RKO (cell line): ENCODE measurements at regions not wholly inside any gene's neighbourhood (a gene's known extent, or its start where the extent isn't known, plus 50 kb on each side); places are given as distances from the start of the nearest gene placed in this dataset.

Experiments used
- DNase-seq: peaks from one replicate; pipeline ENCODE4 v3.0.0-alpha.2; 2016; ENCODE audit warnings: low spot score

DNA sequence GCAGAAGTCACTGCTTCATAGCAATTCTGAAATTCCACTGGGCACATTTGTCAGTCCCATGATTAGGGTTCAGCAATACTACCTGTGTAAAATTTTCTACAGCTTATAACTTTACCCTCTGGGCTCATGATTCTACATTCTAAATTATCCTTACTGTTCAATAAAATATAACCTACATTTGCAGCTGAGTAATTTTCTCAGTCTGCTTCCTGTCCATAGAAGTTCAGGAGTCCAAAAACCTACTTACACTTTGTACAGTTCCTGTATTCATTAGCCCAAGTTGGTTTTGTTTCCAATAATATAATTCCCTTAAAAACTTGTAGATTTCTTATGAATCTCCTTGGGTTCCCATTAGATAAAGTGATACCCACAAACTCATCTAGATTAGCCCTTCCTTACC lies 295.3 kb downstream of the SP3 start:
- DNase-seq = no peak

- no peak for DNase-seq
Observed at GRCh38 chr2:173672573-173673340, 292.4 kb downstream of the SP3 start.

GRCh38 chr2:173673640-173674039 lies 291.5 kb downstream of the SP3 start:
- no peak for DNase-seq

GRCh38 chr2:173676647-173677046 lies 288.5 kb downstream of the SP3 start:
- DNase-seq = no peak

DNA sequence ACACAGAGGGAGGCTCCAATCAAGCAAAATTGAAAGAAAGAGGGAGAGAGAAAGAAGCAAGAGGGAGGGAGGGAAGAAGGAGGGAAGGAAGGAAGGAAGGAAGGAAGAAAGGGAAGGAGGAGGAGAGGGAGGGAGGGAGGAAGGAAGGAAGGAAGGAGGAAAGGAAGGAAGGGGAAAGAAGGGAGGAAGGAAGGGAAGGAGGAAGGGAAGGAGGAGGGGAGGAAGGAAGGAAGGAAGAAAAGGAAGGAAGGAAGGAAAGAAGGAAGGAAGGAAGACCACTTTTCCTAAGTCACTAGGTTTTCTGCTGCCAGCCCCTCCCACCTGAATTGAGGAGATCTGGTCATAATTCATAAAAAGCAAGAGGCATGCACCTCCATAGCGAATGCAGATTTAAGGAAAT lies 287.0 kb downstream of the SP3 start:
- no peak for DNase-seq

- DNase-seq = no peak
Observed at GRCh38 chr2:173680574-173680973, 284.6 kb downstream of the SP3 start.

DNA sequence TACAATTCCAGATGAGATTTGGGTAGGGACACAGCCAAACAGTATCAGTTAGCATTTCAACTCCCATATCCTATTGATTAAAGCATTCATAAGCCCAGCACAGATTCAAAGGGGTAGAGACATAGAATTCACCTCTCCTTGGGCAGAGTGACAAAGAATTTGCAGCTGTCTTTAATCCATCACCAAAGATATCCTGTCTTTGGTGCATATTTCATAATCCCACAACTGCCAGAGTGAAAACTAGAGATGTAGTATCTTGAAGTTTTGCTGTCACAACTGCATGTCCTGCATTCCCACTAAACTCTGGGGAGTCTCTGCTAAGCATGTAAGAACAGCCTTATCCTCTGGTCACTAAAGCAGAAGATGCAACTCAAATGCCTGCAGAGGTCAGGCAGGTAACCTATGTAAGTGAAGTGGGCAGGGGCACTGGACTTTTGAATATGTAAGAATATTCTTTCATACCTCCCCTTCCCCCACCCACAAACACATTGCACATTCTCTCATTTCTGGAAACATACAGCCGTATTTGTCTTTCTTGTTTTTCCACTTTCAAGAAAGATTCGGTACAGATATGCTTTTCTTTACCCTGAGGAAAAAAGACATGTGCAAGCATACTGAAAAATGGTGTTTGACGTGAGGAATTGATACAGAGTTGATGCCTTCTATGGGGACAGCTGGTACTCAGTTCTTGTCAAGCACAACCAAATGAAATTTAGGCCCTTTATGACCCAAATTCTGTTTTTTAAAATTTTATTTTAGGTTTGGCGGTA lies 283.1 kb downstream of the SP3 start:
- DNase-seq = no peak

GRCh38 chr2:173684896-173685459 lies 280.2 kb downstream of the SP3 start:
- no peak for DNase-seq

DNA sequence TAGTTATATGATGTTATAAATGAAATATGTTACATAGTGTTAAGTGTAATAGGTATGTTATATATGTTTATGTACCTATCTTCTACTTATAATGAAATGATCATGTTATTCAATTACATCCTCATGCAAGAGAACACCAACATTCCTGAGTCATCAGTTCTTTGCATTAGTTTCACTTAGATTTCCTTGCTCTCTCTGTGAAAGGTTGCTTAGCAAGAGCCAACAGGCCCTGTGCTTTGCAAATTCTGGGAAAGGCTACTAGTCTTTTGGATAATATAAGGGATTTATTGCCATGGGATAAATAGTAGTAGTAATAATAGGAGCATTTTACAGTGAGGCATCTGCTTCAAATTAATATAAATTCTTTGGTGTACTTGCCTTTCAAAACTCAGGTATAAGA lies 274.8 kb downstream of the SP3 start:
- no peak for DNase-seq

DNA sequence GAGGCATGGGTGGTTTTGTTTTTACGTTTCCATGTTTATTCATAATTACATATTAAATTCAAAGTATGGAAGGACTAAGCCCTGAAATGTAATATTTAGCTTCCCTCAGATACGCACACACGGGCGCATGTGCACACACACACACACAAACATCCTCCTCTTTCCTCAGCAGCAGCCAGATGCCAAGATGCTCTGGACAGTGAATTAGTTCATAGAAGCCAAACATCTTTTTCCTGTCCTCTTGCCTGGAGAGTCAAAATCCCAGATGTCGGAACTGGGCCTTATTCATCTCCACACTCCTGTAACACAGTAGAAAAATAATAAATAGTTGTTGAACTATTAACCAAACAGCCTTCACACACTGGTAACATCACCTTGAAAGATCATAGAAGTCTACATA lies 273.1 kb downstream of the SP3 start:
- no peak for DNase-seq

- no peak for DNase-seq
Observed at GRCh38 chr2:173693044-173693589, 272.1 kb downstream of the SP3 start.

DNA sequence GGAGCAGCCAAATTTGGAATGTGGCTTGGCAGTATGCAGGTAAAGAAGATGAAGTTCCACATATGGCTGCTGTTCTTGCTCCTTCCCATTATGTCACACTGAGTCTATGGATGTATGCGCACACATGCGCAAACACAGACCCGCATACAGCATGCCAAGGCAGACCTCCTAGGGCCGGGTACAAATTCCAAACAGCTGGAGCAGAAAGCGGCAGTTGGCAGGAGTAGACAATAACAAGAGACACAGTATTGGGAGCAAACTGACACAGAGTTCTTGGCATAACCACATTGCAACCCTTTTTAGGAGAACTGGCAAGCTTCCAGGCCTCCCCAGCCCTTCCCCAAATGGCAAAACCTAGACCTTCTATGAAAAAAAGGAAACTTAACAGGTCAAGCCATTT lies 268.9 kb downstream of the SP3 start:
- no peak for DNase-seq

DNA sequence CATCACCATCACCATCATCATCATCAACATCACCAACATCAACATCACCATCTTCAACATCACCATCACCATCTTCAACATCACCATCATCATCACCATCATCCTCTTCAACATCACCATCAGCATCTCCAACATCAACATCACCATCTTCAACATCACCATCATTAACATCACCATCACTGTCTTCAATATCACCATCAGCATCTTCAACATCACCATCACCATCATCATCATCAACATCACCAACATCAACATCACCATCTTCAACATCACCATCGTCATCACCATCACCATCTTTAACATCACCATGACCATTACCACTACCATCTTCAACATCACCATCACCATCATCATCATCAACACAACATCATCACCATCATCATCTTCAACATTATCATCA lies 267.2 kb downstream of the SP3 start:
- DNase-seq = no peak

- DNase-seq = no peak
Observed at GRCh38 chr2:173705656-173706055, 259.5 kb downstream of the SP3 start.

GRCh38 chr2:173706936-173707335 lies 258.2 kb downstream of the SP3 start:
- no peak for DNase-seq

DNA sequence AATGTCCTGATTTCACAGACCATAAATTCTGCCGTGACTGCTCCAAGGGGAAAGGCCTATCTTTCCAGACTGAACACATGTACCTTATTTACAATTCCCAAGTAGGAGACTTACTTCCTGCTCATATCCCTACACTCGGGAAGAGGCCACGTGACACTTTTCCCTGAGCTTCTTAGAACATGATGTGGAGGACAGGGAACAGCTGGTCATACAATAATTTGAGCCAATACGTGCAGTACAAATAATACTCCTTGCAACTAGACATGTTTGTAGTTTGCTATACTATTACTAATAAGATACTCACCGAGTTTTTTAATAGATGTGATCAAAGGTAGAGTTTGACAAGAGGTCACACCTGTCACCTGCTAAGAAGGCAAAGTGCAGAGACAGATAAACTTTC lies 256.4 kb downstream of the SP3 start:
- DNase-seq = no peak

DNA sequence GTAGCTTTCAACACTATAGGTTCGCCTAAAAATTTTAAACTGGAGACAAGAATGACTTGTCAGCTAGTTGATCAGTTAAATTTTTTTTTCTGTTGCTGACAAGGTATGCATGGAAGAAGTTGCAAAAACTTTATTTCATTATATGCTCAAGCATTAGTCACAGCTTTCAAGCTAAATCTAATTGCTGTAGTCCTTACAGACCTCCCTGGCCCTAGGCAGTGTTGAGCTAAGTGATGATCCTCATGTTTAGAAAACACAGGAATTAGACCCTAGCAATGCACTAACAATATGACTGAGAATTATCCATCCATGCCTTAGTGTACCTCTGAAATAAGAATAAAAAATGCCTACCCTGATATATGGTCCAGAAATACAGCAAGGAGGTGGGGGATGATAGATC lies 253.4 kb downstream of the SP3 start:
- no peak for DNase-seq

DNA sequence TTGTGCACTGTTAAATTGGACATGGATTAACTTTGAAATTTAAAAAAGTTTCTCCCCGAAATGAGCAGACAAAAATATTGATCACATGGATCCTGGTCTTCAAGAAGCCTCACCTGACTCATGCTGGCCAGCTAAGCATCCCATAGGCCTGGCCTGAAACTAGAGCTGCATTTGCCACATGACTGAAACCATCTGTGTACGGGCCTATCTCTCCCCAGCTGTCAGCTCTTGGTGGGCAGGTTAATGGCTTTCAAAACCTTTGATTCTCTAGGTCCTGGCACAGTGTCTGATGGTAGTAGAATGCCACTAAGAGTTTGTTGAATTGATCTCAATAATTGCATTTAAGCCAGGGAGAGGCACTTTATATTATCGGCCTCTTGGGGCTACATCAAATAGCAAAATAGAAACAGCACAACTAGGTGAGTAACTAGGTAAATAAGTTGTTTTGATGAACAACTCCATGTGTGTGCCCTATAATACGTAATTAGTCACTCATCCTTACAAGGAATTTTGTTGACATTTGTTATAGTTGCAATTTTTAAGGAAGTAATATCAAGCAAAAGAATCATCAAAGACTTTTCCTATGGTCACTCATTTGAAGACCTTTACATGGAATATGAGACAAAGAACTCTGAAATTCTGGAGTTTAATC lies 251.1 kb downstream of the SP3 start:
- no peak for DNase-seq

GRCh38 chr2:173715441-173715840 lies 249.7 kb downstream of the SP3 start:
- no peak for DNase-seq

- no peak for DNase-seq
Observed at GRCh38 chr2:173716458-173717052, 248.6 kb downstream of the SP3 start.

DNA sequence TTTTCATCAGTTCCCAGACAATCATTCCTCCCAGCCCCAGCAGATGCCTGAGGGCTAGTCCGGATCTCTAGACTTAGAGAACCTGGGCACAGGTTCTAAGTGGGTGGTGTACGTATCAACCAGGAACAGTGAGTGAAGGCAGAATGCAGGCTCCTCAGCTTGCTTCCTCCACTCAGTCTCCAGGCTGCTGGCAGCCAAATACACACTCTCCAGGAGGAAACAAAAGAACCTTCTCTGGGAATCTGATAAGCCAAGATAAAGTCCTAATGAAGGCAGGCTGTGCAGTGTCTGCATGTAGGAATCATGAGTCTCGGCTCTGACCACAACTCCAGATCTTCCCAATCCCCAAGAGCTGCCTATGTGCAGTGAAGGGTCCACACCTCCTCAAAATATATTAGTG lies 245.7 kb downstream of the SP3 start:
- DNase-seq = no peak

DNA sequence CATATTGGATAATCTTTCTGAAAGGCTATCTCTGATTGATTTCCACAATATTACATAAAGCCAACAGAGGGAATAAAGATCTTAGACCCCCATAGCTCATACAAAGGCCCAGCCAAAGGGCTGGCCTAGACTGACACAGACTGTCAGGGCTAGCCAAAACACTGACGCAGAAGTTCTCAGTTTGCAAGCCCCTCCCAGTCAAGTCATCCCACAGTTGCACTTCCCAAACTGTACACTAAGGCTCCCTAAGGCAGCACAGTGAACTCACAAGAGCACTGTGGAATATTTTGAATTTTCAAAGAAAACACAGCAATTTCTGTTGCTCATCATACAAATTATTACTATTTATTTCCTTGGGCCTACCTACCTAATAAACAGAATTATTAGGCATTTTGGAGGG lies 244.9 kb downstream of the SP3 start:
- peak; percentile 45 for DNase-seq
